Vagina (tissue), 2 donors: ENCODE measurements at regions not wholly inside any gene's neighbourhood (a gene's known extent, or its start where the extent isn't known, plus 50 kb on each side); places are given as distances from the start of the nearest gene placed in this dataset.

Experiments used
- POLR2A ChIP-seq, 2 donors: fragments of 450-650 bp; IDR thresholded peaks; one replicate each; pipeline ENCODE4 v1.6.1; 2017; ENCODE audit warnings: antibody characterized with exemption in 2 of 2, mild to moderate bottlenecking in 2 of 2, moderate library complexity in 2 of 2
- POLR2AphosphoS5 ChIP-seq, 2 donors: sonication (generic); formaldehyde crosslinking; IDR thresholded peaks; one replicate each; pipeline ENCODE4 v1.9.0; 2017; ENCODE audit warnings: antibody characterized with exemption in 2 of 2, mild to moderate bottlenecking in 2 of 2, low read depth in 1 of 2; ENCODE audit not compliant: insufficient read depth in 1 of 2
- TF ChIP-seq, protein P1 (sequence below), 3 experiments: fragments of 450-650 bp in 2 of 3; fragments of 200-600 bp in 1 of 3; sonication (generic) in 1 of 3; IDR thresholded peaks; one replicate each; pipeline ENCODE4 v1.5.1; 2017 to 2019; ENCODE audit warnings: antibody characterized with exemption in 3 of 3, mild to moderate bottlenecking in 2 of 3, moderate library complexity in 2 of 3

DNA sequence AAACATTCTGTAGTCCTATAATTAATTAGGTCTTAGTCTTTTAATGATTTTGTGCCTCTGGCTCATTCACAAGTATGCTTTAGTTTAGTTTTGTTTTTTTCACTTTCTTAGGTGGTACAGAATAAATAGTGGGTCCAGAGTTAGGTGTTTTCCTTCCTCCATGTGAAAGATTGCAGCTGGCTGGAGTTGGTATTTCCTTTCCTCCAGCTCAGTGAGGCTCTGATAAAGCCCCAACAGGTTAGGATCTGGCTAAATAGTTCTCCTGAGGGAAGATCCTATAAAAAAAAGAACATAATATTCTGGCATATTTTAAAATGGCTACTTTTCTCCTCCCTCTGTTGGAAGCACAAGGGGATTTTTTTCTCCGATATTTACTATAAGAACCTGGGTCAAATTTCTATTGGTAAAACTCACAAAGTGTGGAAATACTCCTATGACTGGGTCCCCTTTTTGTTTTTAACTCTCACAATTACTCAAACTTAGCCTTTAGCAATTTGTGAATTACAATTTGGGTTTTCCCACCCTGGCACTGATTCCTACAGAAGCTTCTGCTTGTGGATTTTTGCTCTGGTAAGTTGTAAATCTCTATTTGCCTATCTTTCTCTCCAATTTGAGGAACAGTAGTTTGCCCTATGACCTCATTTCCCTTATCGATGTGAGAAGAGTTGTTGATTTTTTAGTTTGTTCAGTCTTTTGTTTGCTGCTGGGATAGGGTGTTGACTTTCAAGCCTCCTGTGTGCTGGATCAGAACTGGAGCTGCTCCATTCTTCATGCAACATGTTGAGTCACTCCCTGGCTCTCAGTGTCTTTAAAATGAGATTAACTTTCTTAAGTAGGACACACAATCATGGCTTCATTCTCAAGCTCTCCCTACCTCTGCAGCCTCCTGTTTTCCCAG is 500.9 kb downstream of the RNF144A start:
- TF ChIP-seq, protein P1, sequence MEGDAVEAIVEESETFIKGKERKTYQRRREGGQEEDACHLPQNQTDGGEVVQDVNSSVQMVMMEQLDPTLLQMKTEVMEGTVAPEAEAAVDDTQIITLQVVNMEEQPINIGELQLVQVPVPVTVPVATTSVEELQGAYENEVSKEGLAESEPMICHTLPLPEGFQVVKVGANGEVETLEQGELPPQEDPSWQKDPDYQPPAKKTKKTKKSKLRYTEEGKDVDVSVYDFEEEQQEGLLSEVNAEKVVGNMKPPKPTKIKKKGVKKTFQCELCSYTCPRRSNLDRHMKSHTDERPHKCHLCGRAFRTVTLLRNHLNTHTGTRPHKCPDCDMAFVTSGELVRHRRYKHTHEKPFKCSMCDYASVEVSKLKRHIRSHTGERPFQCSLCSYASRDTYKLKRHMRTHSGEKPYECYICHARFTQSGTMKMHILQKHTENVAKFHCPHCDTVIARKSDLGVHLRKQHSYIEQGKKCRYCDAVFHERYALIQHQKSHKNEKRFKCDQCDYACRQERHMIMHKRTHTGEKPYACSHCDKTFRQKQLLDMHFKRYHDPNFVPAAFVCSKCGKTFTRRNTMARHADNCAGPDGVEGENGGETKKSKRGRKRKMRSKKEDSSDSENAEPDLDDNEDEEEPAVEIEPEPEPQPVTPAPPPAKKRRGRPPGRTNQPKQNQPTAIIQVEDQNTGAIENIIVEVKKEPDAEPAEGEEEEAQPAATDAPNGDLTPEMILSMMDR (IDR thresholded peaks at IDR 0.05) = no peak
- TF ChIP-seq POLR2AphosphoS5 (IDR thresholded peaks at IDR 0.05; ENCODE audit: insufficient read depth in 1 of 2, low read depth in 1 of 2) = no peak
- no peak for TF ChIP-seq POLR2A (IDR thresholded peaks at IDR 0.05)
